IMR-90 (cell line): ENCODE measurements at regions not wholly inside any gene's neighbourhood (a gene's known extent, or its start where the extent isn't known, plus 50 kb on each side); places are given as distances from the start of the nearest gene placed in this dataset.

Experiments
- ATAC-seq: fragments of 200-7000 bp; cut with Tn5 transposase; 2 replicates; pipeline ENCODE4 v1.9.1; 2020; ENCODE audit warnings: low read depth, mild to moderate bottlenecking, moderate library complexity
- BruUV-seq: library from RNA; stranded (reverse); fragments of 400-500 nt; replicated peaks from 2 replicates; lab custom pipeline; 2021; lab: Mats Ljungman, UMichigan
- CTCF ChIA-PET: fragments of 300-600 bp; formaldehyde crosslinking; extraction: SDS; loops from one replicate; lab custom pipeline; 2021; ENCODE audit warnings: antibody characterized with exemption; lab: Yijun Ruan, JAX
- POLR2A ChIA-PET: fragments of 300-600 bp; sonication (Branson Sonifier 250); formaldehyde crosslinking; loops from one replicate; lab custom pipeline; 2022; ENCODE audit warnings: antibody characterized with exemption; ENCODE audit not compliant: unreplicated experiment; lab: Charles Lee
- DNase-seq: peaks from one replicate; pipeline ENCODE4 v3.0.0; 2013
- H2AFZ ChIP-seq: replicated peaks from 2 replicates; pipeline ENCODE3; 2013; ENCODE audit warnings: low read length, mild to moderate bottlenecking; ENCODE audit not compliant: poor library complexity
- H2AK5ac ChIP-seq: 2 replicates; pipeline ENCODE4 v1.6.1; 2013; ENCODE audit warnings: low read depth, low read length, inconsistent platforms
- H2AK9ac ChIP-seq: replicated peaks from 2 replicates; pipeline ENCODE3; 2013; ENCODE audit warnings: mild to moderate bottlenecking, low read depth, low read length, moderate library complexity; ENCODE audit not compliant: poor library complexity
- H2BK120ac ChIP-seq: 2 replicates; pipeline ENCODE4 v1.6.1; 2013; ENCODE audit warnings: low read depth, low read length, inconsistent platforms
- H2BK15ac ChIP-seq: 3 replicates; pipeline ENCODE4 v1.6.1; 2013; ENCODE audit warnings: low read depth, low read length, inconsistent platforms
- H2BK20ac ChIP-seq: 2 replicates; pipeline ENCODE4 v1.6.1; 2013; ENCODE audit warnings: low read depth, mild to moderate bottlenecking, inconsistent platforms, low read length, moderate library complexity
- H2BK5ac ChIP-seq: 2 replicates; pipeline ENCODE4 v1.6.1; 2013; ENCODE audit warnings: mild to moderate bottlenecking, low read depth, low read length, inconsistent platforms; ENCODE audit not compliant: poor library complexity, severe bottlenecking
- H3K14ac ChIP-seq: replicated peaks from 2 replicates; pipeline ENCODE4 v1.6.1; 2013; ENCODE audit warnings: low read depth, low read length, inconsistent platforms
- H3K18ac ChIP-seq: 2 replicates; pipeline ENCODE4 v1.6.1; 2013; ENCODE audit warnings: low read depth, low read length, control low read depth
- H3K23ac ChIP-seq: 2 replicates; pipeline ENCODE4 v1.6.1; 2013; ENCODE audit warnings: low read depth, low read length, inconsistent platforms
- H3K27ac ChIP-seq: 2 replicates; pipeline ENCODE4 v1.5.1; 2013; ENCODE audit warnings: mild to moderate bottlenecking, control low read depth, low read length; ENCODE audit not compliant: insufficient read depth
- H3K27me3 ChIP-seq: 2 replicates; pipeline ENCODE4 v1.6.1; 2013; ENCODE audit warnings: low read length; ENCODE audit not compliant: control insufficient read depth, insufficient read depth
- H3K36me3 ChIP-seq: 2 replicates; pipeline ENCODE4 v1.6.1; 2013; ENCODE audit warnings: low read length, mixed read lengths; ENCODE audit not compliant: control insufficient read depth, insufficient read depth
- H3K4ac ChIP-seq: 2 replicates; pipeline ENCODE4 v1.6.1; 2013; ENCODE audit warnings: low read depth, low read length, inconsistent platforms
- H3K4me1 ChIP-seq: 2 replicates; pipeline ENCODE4 v1.6.1; 2013; ENCODE audit warnings: low read length, mixed read lengths; ENCODE audit not compliant: control insufficient read depth, insufficient read depth
- H3K4me2 ChIP-seq: 2 replicates; pipeline ENCODE4 v1.6.1; 2013; ENCODE audit warnings: low read depth, mild to moderate bottlenecking, control low read depth, low read length, moderate library complexity
- H3K4me3 ChIP-seq: 2 replicates; pipeline ENCODE4 v1.5.1; 2013; ENCODE audit warnings: low read depth, mild to moderate bottlenecking, control low read depth, low read length, moderate library complexity; ENCODE audit not compliant: insufficient read depth
- H3K56ac ChIP-seq: 2 replicates; pipeline ENCODE4 v1.6.1; 2013; ENCODE audit warnings: low read length, inconsistent platforms; ENCODE audit not compliant: insufficient read depth; ENCODE audit errors: extremely low read depth
- H3K79me1 ChIP-seq, 2 experiments: 2 replicates each; pipeline ENCODE4 v1.6.1; 2013; ENCODE audit warnings: low read length in 2 of 2, inconsistent platforms in 1 of 2, low read depth in 1 of 2
- H3K9ac ChIP-seq: 2 replicates; pipeline ENCODE4 v1.6.1; 2013; ENCODE audit warnings: low read depth, low read length, control low read depth
- H3K9me1 ChIP-seq: 2 replicates; pipeline ENCODE4 v1.6.1; 2013; ENCODE audit warnings: low read length, inconsistent platforms; ENCODE audit not compliant: insufficient read depth
- H3K9me3 ChIP-seq: 2 replicates; pipeline ENCODE4 v1.6.1; 2013; ENCODE audit warnings: low read length; ENCODE audit not compliant: control insufficient read depth, insufficient read depth
- H4K20me1 ChIP-seq: 2 replicates; pipeline ENCODE4 v1.6.1; 2013; ENCODE audit warnings: low read length, inconsistent platforms; ENCODE audit not compliant: insufficient read depth
- H4K5ac ChIP-seq: 2 replicates; pipeline ENCODE4 v1.6.1; 2013; ENCODE audit warnings: mild to moderate bottlenecking, low read depth, low read length, control low read depth
- H4K8ac ChIP-seq, 2 experiments: 2 replicates each; pipeline ENCODE4 v1.6.1; 2013; ENCODE audit warnings: low read depth in 2 of 2, low read length in 2 of 2, control low read depth in 1 of 2, inconsistent platforms in 1 of 2
- H4K91ac ChIP-seq: 2 replicates; pipeline ENCODE4 v1.6.1; 2013; ENCODE audit warnings: low read depth, low read length, inconsistent platforms; ENCODE audit not compliant: insufficient read depth
- BHLHE40 ChIP-seq: fragments of 150-350 bp; IDR thresholded peaks from 2 replicates; pipeline ENCODE4 v1.6.1; 2016; ENCODE audit warnings: mild to moderate bottlenecking, low read depth, low read length
- CEBPB ChIP-seq: IDR thresholded peaks from 2 replicates; pipeline ENCODE4 v1.6.1; 2012; ENCODE audit warnings: low read depth, low read length, improper control_type of control experiment
- CHD1 ChIP-seq: IDR thresholded peaks from 2 replicates; pipeline ENCODE4 v1.6.1; 2012; ENCODE audit warnings: low read depth, low read length, improper control_type of control experiment
- ELK1 ChIP-seq: fragments of 150-350 bp; IDR thresholded peaks from 2 replicates; pipeline ENCODE4 v1.6.1; 2016; ENCODE audit warnings: low read depth, mild to moderate bottlenecking, low read length, moderate library complexity, borderline replicate concordance
- FOS ChIP-seq: fragments of 150-350 bp; IDR thresholded peaks from 2 replicates; pipeline ENCODE4 v1.6.1; 2016; ENCODE audit warnings: low read depth, low read length
- MAFK ChIP-seq: IDR thresholded peaks from 2 replicates; pipeline ENCODE4 v1.6.1; 2012; ENCODE audit warnings: low read depth, low read length, improper control_type of control experiment
- MAZ ChIP-seq: IDR thresholded peaks from 2 replicates; pipeline ENCODE4 v1.6.1; 2012; ENCODE audit warnings: low read depth, mild to moderate bottlenecking, low read length, improper control_type of control experiment, moderate library complexity, borderline replicate concordance
- MXI1 ChIP-seq: IDR thresholded peaks from 2 replicates; pipeline ENCODE4 v1.6.1; 2012; ENCODE audit warnings: low read depth, mild to moderate bottlenecking, low read length, moderate library complexity, borderline replicate concordance
- NFE2L2 ChIP-seq: fragments of 150-350 bp; IDR thresholded peaks from 2 replicates; pipeline ENCODE4 v1.6.1; 2016; ENCODE audit warnings: low read depth, mild to moderate bottlenecking, low read length
- POLR2A ChIP-seq: IDR thresholded peaks from 2 replicates; pipeline ENCODE4 v1.6.1; 2012; ENCODE audit warnings: mild to moderate bottlenecking, low read depth, low read length
- RAD21 ChIP-seq: IDR thresholded peaks from 2 replicates; pipeline ENCODE4 v1.6.1; 2012; ENCODE audit warnings: low read length, improper control_type of control experiment
- RCOR1 ChIP-seq: IDR thresholded peaks from 2 replicates; pipeline ENCODE4 v1.6.1; 2012; ENCODE audit warnings: mild to moderate bottlenecking, low read length, improper control_type of control experiment; ENCODE audit not compliant: insufficient replicate concordance
- RFX5 ChIP-seq: IDR thresholded peaks from 2 replicates; pipeline ENCODE4 v1.8.0; 2012; ENCODE audit warnings: low read depth, mild to moderate bottlenecking, low read length, moderate library complexity
- SMC3 ChIP-seq: fragments of 150-350 bp; IDR thresholded peaks from 2 replicates; pipeline ENCODE4 v1.6.1; 2016; ENCODE audit warnings: low read depth, mild to moderate bottlenecking, antibody characterized with exemption, low read length, moderate library complexity
- WGBS, 2 experiments: methylation state at CpG; one replicate each; pipeline versions ENCODE4 v1.1.5 to v1.1.7; 2013; ENCODE audit warnings: missing lambda C conversion rate in 2 of 2; ENCODE audit not compliant: insufficient read length in 1 of 2; ENCODE audit errors: extremely low coverage in 2 of 2; 5-methylcytosine and 5-hydroxymethylcytosine counted together
- dilution Hi-C: fragments of 300-500 bp; cut with HindIII; formaldehyde crosslinking; loops from one replicate; pipeline ENCODE4 v1.14.3; 2018; ENCODE audit warnings: low sequenced_read_pairs; ENCODE audit not compliant: unreplicated experiment
- in situ Hi-C: fragments of 300-500 bp; cut with MboI; formaldehyde crosslinking; loops from 3 replicates; pipeline ENCODE4 v1.14.3; 2019; ENCODE audit warnings: low sequenced_read_pairs, inconsistent platforms, mixed read lengths
- intact Hi-C: fragments of 100-400 bp; cut with micrococcal nuclease; formaldehyde crosslinking; loops from 2 replicates; pipeline ENCODE4 v1.10.0; 2022
- TF ChIP-seq, protein P1 (sequence below): fragments of 150-350 bp; IDR thresholded peaks from 2 replicates; pipeline ENCODE4 v1.6.1; 2017; ENCODE audit warnings: mild to moderate bottlenecking, antibody characterized with exemption, low read length, low read depth
- TF ChIP-seq, protein P2 (sequence below): conservative IDR thresholded peaks from 2 replicates; pipeline ENCODE4 v1.5.1; 2012; ENCODE audit warnings: mild to moderate bottlenecking, low read depth, low read length, improper control_type of control experiment

- H2BK20ac ChIP-seq = no peak overlapping the region
- no TSS peak for BruUV-seq
- H3K27ac ChIP-seq = no peak overlapping the region
- no peak overlapping the region for H2AK5ac ChIP-seq
- intact Hi-C loops = no loop called here
- no peak overlapping the region for H3K23ac ChIP-seq
- H3K4ac ChIP-seq = no peak overlapping the region
- no peaks in the 10 kb centered on the region for H3K27me3 ChIP-seq
- no peak overlapping the region for H2BK120ac ChIP-seq
- no peak overlapping the region for H2AK9ac ChIP-seq
- no peak overlapping the region for H3K4me2 ChIP-seq
- no peaks in the 10 kb centered on the region for H4K20me1 ChIP-seq
- no peak overlapping the region for H3K14ac ChIP-seq
- no peak overlapping the region for H3K4me3 ChIP-seq
- H4K5ac ChIP-seq = no peak overlapping the region
- no peak overlapping the region for H2AFZ ChIP-seq
- TF ChIP-seq NFE2L2 (no peak), MAFK (no peak), RFX5 (no peak), ELK1 (no peak), BHLHE40 (no peak), RCOR1 (no peak), RAD21 (no peak), FOS (no peak), POLR2A (no peak), MAZ (no peak), CHD1 (no peak), SMC3 (no peak), MXI1 (no peak), CEBPB (no peak)
- TF ChIP-seq, protein P1, sequence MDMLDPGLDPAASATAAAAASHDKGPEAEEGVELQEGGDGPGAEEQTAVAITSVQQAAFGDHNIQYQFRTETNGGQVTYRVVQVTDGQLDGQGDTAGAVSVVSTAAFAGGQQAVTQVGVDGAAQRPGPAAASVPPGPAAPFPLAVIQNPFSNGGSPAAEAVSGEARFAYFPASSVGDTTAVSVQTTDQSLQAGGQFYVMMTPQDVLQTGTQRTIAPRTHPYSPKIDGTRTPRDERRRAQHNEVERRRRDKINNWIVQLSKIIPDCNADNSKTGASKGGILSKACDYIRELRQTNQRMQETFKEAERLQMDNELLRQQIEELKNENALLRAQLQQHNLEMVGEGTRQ = no peak
- TF ChIP-seq, protein P2, sequence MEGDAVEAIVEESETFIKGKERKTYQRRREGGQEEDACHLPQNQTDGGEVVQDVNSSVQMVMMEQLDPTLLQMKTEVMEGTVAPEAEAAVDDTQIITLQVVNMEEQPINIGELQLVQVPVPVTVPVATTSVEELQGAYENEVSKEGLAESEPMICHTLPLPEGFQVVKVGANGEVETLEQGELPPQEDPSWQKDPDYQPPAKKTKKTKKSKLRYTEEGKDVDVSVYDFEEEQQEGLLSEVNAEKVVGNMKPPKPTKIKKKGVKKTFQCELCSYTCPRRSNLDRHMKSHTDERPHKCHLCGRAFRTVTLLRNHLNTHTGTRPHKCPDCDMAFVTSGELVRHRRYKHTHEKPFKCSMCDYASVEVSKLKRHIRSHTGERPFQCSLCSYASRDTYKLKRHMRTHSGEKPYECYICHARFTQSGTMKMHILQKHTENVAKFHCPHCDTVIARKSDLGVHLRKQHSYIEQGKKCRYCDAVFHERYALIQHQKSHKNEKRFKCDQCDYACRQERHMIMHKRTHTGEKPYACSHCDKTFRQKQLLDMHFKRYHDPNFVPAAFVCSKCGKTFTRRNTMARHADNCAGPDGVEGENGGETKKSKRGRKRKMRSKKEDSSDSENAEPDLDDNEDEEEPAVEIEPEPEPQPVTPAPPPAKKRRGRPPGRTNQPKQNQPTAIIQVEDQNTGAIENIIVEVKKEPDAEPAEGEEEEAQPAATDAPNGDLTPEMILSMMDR = no peak
- WGBS, 2 experiments = no CpG with 5 or more reads among the region's 5 CpGs
- no peak overlapping the region for H2BK15ac ChIP-seq
- H3K9me3 ChIP-seq = no peaks in the 10 kb centered on the region
- no peaks in the 10 kb centered on the region for H3K79me1 ChIP-seq
- no peak overlapping the region for H3K18ac ChIP-seq
- H4K8ac ChIP-seq = no peak overlapping the region
- no peak for ATAC-seq
- H3K56ac ChIP-seq = no peak overlapping the region
- no peaks in the 10 kb centered on the region for H3K36me3 ChIP-seq
- DNase-seq = no peak
- dilution Hi-C loops = no loop called here
- H3K9ac ChIP-seq = no peak overlapping the region
- H4K91ac ChIP-seq = no peak overlapping the region
- no peak overlapping the region for H2BK5ac ChIP-seq
- in situ Hi-C loops = no loop called here
- no peaks in the 10 kb centered on the region for H3K9me1 ChIP-seq
- CTCF ChIA-PET = no interaction called here
- no peaks in the 10 kb centered on the region for H3K4me1 ChIP-seq
- POLR2A ChIA-PET = no interaction called here
Observed at GRCh38 chr10:4561296-4561695, 264.7 kb upstream of the AKR1E2 start.
